SHP77 treated with DMSO at 0.1 percent for 48 hours (cell line): ENCODE measurements at regions not wholly inside any gene's neighbourhood (a gene's known extent, or its start where the extent isn't known, plus 50 kb on each side); places are given as distances from the start of the nearest gene placed in this dataset.
"Not testable (repeated sequence)": the region's sequence is repeated elsewhere in the genome, so short reads cannot be mapped to it uniquely, and the experiment has no call there.

Experiments
- DNase-seq: peaks from one replicate; lab custom pipeline; 2025; lab: John Stamatoyannopoulos, UW

- no peak for DNase-seq
These were observed 446.8 kb downstream of the COL11A1 start for GRCh38 chr1:102661481-102661880.

- not testable (repeated sequence) for DNase-seq
These were observed 448.3 kb downstream of the COL11A1 start for GRCh38 chr1:102659876-102660483.

- no peak for DNase-seq
These were observed 453.3 kb downstream of the COL11A1 start for GRCh38 chr1:102655034-102655433.

- no peak for DNase-seq
These were observed 467.4 kb downstream of the COL11A1 start for GRCh38 chr1:102640872-102641271.

- DNase-seq: no peak
These were observed 468.0 kb downstream of the COL11A1 start for GRCh38 chr1:102640312-102640711.

GRCh38 chr1:102631691-102632090, 476.6 kb downstream of the COL11A1 start:
- no peak for DNase-seq

- no peak for DNase-seq
These were observed 478.3 kb downstream of the COL11A1 start for GRCh38 chr1:102630041-102630440.

GRCh38 chr1:102628109-102628613, 480.2 kb downstream of the COL11A1 start:
- peak; percentile 72 for DNase-seq

GRCh38 chr1:102627145-102627544, 481.2 kb downstream of the COL11A1 start:
- DNase-seq: no peak

GRCh38 chr1:102615896-102616295, 492.4 kb downstream of the COL11A1 start:
- no peak for DNase-seq

GRCh38 chr1:102595106-102595505, 513.2 kb downstream of the COL11A1 start:
- no peak for DNase-seq

GRCh38 chr1:102593276-102593675, 515.0 kb downstream of the COL11A1 start:
- no peak for DNase-seq

- no peak for DNase-seq
These were observed 519.8 kb downstream of the COL11A1 start for GRCh38 chr1:102588536-102588935.

GRCh38 chr1:102586022-102586421, 522.3 kb downstream of the COL11A1 start:
- DNase-seq: no peak

- DNase-seq: no peak
These were observed 527.5 kb downstream of the COL11A1 start for GRCh38 chr1:102580806-102581205.

- no peak for DNase-seq
These were observed 529.5 kb downstream of the COL11A1 start for GRCh38 chr1:102578804-102579203.

GRCh38 chr1:102572637-102573036, 535.7 kb downstream of the COL11A1 start:
- DNase-seq: no peak

GRCh38 chr1:102566182-102566581, 542.1 kb downstream of the COL11A1 start:
- DNase-seq: no peak

GRCh38 chr1:102562380-102562779, 545.9 kb downstream of the COL11A1 start:
- DNase-seq: no peak

- no peak for DNase-seq
These were observed 554.1 kb upstream of the OLFM3 start for GRCh38 chr1:102550729-102551384.

- DNase-seq: no peak
These were observed 549.5 kb upstream of the OLFM3 start for GRCh38 chr1:102546251-102546650.

- DNase-seq: no peak
These were observed 539.2 kb upstream of the OLFM3 start for GRCh38 chr1:102535829-102536505.

- no peak for DNase-seq
These were observed 534.3 kb upstream of the OLFM3 start for GRCh38 chr1:102531036-102531435.
